Sigmoid colon (tissue), 4 donors: ENCODE measurements at regions not wholly inside any gene's neighbourhood (a gene's known extent, or its start where the extent isn't known, plus 50 kb on each side); places are given as distances from the start of the nearest gene placed in this dataset.

Experiments
- EP300 ChIP-seq, 4 donors: sonication (generic); formaldehyde crosslinking; IDR thresholded peaks; one replicate each; pipeline ENCODE4 v1.6.1; 2017; ENCODE audit warnings: antibody characterized with exemption in 4 of 4
- POLR2A ChIP-seq, 2 donors: fragments of 450-650 bp; IDR thresholded peaks; one replicate each; pipeline ENCODE4 v1.6.1; 2016; ENCODE audit warnings: antibody characterized with exemption in 2 of 2, mild to moderate bottlenecking in 2 of 2, moderate library complexity in 2 of 2
- TF ChIP-seq, protein P1 (sequence below), 4 experiments: fragments of 450-650 bp in 3 of 4; fragments of 200-600 bp in 1 of 4; IDR thresholded peaks; one replicate each; pipeline ENCODE4 v1.5.1; 2016 to 2019; ENCODE audit warnings: antibody characterized with exemption in 4 of 4, mild to moderate bottlenecking in 3 of 4, moderate library complexity in 2 of 4

DNA sequence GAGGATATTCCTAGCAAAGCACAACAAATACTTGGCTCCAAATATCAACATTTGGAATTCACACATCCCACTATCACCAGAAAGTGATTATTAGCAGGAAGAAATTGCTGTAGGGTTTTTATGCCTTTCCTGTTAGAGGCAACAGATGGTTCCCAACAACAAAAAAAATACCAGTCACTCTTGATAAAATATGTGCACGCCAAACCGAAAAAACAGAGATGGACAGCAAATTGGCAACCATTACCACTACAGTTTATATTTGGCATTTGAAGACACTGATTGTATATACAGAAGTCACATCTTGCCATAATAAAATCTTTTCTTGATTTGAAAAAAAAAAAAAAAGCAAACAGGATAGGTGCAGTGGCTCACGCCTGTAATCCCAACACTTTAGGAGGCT, 78.2 kb downstream of the TMPRSS5 start:
- TF ChIP-seq POLR2A (IDR thresholded peaks at IDR 0.05) (no peak), EP300 (IDR thresholded peaks at IDR 0.05) (no peak)
- TF ChIP-seq, protein P1, sequence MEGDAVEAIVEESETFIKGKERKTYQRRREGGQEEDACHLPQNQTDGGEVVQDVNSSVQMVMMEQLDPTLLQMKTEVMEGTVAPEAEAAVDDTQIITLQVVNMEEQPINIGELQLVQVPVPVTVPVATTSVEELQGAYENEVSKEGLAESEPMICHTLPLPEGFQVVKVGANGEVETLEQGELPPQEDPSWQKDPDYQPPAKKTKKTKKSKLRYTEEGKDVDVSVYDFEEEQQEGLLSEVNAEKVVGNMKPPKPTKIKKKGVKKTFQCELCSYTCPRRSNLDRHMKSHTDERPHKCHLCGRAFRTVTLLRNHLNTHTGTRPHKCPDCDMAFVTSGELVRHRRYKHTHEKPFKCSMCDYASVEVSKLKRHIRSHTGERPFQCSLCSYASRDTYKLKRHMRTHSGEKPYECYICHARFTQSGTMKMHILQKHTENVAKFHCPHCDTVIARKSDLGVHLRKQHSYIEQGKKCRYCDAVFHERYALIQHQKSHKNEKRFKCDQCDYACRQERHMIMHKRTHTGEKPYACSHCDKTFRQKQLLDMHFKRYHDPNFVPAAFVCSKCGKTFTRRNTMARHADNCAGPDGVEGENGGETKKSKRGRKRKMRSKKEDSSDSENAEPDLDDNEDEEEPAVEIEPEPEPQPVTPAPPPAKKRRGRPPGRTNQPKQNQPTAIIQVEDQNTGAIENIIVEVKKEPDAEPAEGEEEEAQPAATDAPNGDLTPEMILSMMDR (IDR thresholded peaks at IDR 0.05): no peak
